ENCODE measurements at regions not wholly inside any gene's neighbourhood (a gene's known extent, or its start where the extent isn't known, plus 50 kb on each side); places are given as distances from the start of the nearest gene placed in this dataset.

- no peak for DNase-seq (ENCODE audit: low spot score)
- in situ Hi-C loops (cut with MboI; ENCODE audit: low sequenced_read_pairs, unreplicated experiment) = no loop called here
- TF ChIP-seq, protein P1, sequence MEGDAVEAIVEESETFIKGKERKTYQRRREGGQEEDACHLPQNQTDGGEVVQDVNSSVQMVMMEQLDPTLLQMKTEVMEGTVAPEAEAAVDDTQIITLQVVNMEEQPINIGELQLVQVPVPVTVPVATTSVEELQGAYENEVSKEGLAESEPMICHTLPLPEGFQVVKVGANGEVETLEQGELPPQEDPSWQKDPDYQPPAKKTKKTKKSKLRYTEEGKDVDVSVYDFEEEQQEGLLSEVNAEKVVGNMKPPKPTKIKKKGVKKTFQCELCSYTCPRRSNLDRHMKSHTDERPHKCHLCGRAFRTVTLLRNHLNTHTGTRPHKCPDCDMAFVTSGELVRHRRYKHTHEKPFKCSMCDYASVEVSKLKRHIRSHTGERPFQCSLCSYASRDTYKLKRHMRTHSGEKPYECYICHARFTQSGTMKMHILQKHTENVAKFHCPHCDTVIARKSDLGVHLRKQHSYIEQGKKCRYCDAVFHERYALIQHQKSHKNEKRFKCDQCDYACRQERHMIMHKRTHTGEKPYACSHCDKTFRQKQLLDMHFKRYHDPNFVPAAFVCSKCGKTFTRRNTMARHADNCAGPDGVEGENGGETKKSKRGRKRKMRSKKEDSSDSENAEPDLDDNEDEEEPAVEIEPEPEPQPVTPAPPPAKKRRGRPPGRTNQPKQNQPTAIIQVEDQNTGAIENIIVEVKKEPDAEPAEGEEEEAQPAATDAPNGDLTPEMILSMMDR (IDR thresholded peaks at IDR 0.05; ENCODE audit: borderline replicate concordance, control extremely low read depth, extremely low read depth, insufficient read depth, missing control alignments) = no peak
Observed at GRCh38 chr6:91438570-91438969, 851.7 kb upstream of the MAP3K7 start.

DNA sequence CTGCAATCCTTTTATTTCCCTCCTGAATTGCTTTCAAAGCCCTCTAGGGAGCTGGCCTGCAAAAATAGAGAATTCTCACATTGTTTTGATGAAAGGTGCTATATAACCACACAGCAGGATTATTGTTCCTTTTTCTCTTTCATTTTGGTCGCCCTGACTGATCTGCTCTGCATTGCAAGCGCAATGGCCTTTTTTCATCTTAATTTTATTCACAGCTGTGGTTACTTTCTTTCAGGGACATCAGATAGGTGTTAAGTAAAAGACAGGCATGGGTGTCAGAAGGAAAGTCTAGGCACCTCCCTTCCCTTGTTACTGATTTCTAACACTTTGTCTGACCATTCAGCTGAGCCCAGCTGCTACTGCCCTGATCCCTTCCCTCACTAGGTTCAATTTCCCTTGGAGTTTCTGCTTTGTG lies 850.5 kb upstream of the MAP3K7 start:
- TF ChIP-seq, protein P1 (IDR thresholded peaks at IDR 0.05; ENCODE audit: borderline replicate concordance, control extremely low read depth, extremely low read depth, insufficient read depth, missing control alignments) = no peak
- in situ Hi-C loops (cut with MboI; ENCODE audit: low sequenced_read_pairs, unreplicated experiment) = no loop called here
- no peak for DNase-seq (ENCODE audit: low spot score)

DNA sequence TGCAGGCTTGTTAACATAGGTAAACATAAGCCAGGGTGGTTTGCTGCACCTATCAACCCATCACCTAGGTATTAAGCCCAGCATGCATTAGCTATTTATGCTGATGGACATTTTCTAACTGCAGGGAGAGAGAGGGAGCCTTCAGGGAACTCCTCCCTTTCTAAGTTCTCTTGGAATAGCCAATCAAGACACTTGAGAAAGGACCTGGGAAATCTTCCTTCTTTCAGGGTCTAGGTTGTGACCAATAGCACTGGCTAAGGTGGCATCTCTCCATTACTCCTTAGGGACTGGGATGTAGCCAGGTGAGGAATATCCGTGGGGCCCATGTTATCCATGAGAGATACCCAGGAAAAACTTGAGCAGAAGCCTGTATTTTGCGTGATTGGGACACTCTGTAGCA lies 849.6 kb upstream of the MAP3K7 start:
- DNase-seq (ENCODE audit: low spot score) = no peak
- in situ Hi-C loops (cut with MboI; ENCODE audit: low sequenced_read_pairs, unreplicated experiment) = no loop called here
- TF ChIP-seq, protein P1 (IDR thresholded peaks at IDR 0.05; ENCODE audit: borderline replicate concordance, control extremely low read depth, extremely low read depth, insufficient read depth, missing control alignments) = no peak

GRCh38 chr6:91435630-91436029 lies 848.8 kb upstream of the MAP3K7 start:
- in situ Hi-C loops (cut with MboI; ENCODE audit: low sequenced_read_pairs, unreplicated experiment) = no loop called here
- TF ChIP-seq, protein P1 (IDR thresholded peaks at IDR 0.05; ENCODE audit: borderline replicate concordance, control extremely low read depth, extremely low read depth, insufficient read depth, missing control alignments) = no peak
- no peak for DNase-seq (ENCODE audit: low spot score)

DNA sequence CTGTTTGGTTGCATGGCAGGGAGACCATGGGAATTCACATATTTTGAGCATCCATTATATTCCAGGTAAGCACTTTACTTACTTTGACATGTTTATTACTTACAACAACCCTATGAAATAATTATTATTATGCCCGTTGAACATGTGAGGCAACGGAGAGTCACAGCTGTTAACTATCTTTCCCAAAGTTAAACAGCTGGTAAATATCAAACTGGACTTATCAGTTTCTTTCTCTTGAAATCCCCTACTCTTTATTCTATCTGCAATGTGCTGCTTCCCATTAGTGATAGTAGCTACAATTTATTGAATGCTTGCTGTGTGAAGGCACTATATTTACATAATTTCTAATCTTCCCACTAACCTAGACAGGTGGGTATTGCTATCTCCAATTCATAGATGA lies 847.7 kb upstream of the MAP3K7 start:
- in situ Hi-C loops (cut with MboI; ENCODE audit: low sequenced_read_pairs, unreplicated experiment) = no loop called here
- no peak for DNase-seq (ENCODE audit: low spot score)
- TF ChIP-seq, protein P1 (IDR thresholded peaks at IDR 0.05; ENCODE audit: borderline replicate concordance, control extremely low read depth, extremely low read depth, insufficient read depth, missing control alignments) = no peak

DNA sequence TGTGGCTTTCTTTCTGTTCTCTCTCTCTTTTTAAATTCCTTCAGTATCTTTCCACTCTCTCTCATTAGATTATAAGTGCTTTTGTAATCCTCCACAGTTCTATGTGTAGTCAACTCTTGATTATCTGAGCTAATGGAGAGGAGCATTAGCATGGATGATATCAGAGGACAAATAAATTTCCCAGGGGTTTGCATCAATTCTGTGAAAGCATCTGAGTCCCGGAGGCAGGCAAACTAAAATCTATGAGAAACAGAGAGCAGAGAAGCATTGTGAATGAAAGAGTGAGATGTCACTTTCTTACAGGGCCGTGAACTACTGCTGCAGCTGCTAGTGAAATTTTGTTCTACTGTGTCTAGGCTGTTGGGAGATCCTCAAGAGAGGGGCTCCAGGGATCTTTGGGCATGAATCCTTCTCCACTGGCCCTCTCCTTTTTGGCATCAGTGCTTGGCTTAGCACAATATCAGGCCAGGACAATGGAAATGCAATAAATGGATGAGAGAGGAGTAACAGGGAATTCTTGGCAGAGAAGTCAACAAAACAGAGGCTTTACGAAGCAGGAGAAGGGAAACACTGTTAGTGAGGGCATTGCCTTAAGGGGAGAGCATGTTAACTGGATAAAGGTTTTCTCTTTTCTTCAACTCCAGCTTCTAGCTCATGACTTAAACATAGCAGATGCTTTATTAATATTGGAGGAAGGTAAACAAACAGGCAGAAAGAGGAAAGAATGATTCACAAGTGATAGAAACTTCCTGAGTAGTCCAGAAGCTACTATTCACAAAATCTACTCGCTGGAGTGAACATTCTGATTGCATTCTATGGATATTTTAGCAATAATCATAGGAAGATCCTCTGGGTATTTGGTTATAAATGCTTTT lies 847.0 kb upstream of the MAP3K7 start:
- no peak for DNase-seq (ENCODE audit: low spot score)
- in situ Hi-C loops (cut with MboI; ENCODE audit: low sequenced_read_pairs, unreplicated experiment) = no loop called here
- TF ChIP-seq, protein P1 (IDR thresholded peaks at IDR 0.05; ENCODE audit: borderline replicate concordance, control extremely low read depth, extremely low read depth, insufficient read depth, missing control alignments) = no peak

Measured in GM13976 (cell line).